ENCODE measurements at regions not wholly inside any gene's neighbourhood (a gene's known extent, or its start where the extent isn't known, plus 50 kb on each side); places are given as distances from the start of the nearest gene placed in this dataset.

DNA sequence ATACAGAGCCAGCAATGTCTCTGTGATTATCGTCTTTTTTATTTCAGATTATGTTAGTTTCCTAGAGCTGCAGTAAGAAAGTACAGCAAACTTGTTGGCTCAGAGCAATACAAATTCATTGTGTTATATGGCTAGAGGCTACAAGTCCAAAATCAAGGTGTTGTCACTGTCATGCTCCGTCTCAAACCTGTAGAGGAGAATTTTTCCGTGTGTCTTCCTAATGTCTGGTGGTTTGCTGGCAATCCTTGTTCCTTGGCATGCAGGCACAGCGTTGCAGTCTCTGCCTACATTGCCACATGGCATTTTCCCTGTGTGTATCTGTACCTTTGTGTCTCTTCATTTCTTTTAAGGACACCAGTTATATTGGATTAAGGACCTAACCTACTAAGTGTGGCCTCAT lies 244.4 kb downstream of the LRRIQ3 start:
- no peak for DNase-seq

DNA sequence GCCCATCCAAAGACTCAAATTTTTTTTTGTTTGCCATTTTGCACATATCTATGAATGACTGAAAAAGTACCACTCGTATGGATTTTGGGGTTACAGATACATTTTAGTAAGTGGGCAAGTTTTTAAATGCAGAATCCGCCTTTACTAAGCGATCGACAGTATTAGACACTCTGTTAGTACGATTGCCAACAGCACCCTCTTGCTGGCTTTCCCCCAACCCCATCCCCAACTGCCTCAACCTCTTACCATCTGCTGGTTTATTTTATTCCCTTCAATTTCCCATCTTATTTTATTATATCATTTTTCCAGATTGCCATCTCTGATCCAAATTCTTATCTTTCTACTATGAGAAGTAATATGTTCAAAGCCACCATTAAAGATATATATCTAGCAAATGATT lies 244.8 kb downstream of the LRRIQ3 start:
- no peak for DNase-seq

DNA sequence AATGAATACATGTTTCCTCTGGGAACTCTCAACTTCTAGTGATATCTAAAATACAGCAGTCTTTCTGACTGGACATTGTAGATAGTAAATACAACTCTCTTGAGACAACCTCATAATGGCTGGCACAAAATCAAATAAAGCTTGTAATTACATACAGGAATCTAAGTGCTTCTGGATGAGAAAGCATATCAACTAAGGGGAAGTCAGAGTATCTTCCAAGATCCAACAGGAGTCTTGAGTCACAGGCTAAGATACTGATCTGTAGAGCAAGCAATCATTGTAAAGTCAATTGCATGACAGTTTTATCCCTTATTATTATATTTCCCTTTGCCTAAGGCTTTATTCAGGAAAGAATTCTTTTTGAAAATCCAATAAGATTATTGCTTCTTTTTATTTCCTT lies 249.9 kb downstream of the LRRIQ3 start:
- peak; percentile 48 for DNase-seq

DNA sequence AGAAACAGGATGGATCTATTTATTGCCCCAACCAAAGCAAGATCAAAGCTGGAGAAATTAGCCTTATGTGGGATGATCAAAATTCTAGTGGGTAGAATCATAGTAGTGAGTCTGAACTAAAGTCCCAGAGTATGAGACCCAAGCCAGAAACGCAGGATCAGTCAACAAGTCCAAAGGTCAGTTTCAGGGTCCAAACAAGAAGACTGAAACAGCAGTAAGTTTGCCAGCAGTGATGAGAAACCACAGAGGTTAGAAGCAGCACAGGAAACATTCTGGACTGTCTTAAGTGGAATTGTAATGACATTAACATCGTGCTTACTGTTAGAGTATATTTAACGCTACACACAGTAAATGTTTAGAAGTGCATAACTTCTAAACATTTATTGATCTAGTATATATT lies 251.0 kb downstream of the LRRIQ3 start:
- DNase-seq = no peak

DNA sequence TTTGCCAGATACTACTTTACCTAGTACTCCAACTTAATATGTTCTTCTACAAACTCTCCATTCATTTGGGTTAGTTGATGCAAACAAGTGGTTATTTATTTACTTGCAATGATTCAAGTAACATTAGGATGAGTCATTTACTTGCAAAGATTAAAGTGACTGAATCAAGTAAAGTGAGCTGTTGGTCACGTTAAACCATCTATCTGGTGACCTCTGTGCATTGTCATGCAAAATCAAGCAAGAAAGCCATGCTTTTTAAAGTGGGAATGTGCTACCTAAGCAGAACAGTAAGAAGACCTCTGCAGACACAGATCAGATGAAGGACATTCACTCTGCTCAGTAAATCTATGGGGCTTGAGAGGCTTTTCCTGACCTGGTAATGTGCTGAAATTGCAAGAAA lies 254.7 kb downstream of the LRRIQ3 start:
- DNase-seq = no peak

DNA sequence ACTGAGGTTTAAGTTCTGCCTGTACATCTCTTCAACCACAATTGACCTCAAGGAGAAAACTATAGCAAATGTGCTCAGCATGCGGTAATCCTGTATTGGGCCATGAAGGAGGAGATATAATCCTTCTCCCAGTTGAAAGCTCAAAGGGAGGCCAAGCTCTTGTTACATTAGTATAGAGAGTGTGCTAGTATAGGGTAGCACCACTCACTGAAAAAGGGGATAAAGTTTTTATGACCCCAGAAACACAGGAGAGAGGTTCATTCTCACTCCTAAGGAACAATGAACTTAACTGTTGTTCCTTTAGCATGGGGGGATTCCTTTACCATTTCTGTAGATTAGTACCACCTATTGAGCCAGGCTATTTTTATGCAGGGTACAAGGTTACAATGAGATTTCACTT lies 267.7 kb downstream of the LRRIQ3 start:
- DNase-seq = no peak

DNA sequence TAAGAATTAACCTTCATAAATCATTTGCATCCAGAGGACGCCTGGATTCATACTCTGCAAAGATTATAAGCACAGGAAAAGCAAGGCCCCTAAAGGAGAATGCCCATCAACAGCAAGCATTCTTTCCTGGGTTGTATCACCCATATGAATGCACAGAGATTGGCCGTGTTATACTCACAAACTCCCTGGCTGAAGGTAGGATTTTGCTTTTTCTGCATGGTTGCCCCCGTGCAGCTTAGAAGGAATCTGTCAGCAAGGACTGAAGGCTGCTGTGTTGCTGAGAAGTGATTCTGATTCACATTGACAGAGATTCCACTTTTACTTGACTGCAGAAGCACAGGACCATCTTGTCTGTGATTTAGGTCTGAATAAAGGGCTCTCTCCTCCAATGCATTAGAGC lies 283.0 kb downstream of the LRRIQ3 start:
- no peak for DNase-seq

DNA sequence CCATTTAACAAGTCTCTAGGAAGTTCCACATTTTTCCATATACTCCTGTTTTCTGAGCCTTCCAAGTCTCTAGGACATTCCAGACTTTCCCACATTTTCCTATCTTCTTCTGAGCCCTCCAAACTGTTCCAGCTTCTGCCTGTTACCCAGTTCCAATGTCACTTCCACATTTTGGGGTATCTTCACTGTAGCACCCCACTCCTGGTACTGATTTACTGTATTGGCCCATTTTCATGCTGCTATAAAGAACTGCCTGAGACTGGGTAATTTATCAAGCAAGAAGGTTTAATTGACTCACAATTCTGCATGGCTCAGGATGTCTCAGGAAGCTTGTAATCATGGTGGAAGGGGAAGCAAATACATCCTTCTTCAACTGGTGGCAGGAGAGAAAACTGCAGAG lies 285.0 kb downstream of the LRRIQ3 start:
- DNase-seq = no peak

DNA sequence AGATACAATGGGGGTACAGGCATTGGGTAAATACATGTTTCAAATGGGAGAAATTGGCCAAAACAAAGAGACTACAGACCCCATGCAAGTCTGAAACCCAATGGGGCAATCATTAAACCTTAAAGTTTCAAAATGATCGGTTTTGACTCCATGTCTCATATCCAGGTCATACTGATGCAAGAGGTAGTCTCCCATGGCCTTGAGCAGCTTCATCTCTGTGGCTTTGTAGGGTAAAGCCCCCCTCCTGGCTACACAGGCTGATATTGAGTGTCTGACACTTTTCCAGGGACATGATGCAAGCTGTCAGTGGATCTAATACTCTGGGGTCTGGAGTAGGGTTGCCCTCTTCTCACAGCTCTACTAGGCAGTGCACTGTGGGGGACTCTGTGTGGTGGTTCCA lies 286.1 kb downstream of the LRRIQ3 start:
- DNase-seq = no peak

DNA sequence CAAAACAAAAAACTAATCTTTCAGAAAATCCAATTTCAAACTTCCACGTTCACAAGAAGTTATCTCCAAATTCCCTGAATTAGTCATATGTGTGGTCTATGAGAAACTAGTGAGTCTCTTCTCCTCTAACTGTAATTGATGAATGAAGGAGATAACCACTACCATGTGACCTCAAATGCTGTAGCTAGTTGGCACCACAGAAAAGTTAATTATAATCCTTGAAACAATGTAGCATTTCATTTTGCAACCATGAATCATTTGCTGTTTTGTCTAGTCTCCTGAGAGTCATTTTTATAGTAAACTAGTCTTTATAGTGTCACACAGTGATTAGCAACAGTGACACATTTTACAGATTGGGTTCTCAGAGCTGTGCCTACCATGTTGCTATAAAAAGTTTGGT lies 287.5 kb downstream of the LRRIQ3 start:
- DNase-seq = peak; percentile 24

DNA sequence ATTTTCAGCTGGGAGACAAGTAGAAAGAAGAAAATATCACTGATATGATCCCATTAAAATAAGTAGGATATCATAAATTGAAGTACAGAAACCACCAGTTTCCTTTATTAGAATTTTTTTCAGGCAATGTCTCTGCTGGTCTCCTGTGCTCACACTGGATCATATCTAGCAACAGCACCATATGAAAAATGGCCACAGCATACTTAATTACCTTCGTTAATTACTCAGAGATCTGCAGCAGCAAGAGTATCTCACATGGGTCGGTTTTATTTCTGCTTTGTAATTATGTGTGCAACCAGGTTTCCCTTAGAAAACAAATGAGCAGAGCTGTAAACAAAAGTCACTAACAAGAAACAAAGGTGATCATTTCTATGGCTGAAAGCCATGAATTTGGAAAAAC lies 287.9 kb downstream of the LRRIQ3 start:
- DNase-seq = peak; percentile 18

DNA sequence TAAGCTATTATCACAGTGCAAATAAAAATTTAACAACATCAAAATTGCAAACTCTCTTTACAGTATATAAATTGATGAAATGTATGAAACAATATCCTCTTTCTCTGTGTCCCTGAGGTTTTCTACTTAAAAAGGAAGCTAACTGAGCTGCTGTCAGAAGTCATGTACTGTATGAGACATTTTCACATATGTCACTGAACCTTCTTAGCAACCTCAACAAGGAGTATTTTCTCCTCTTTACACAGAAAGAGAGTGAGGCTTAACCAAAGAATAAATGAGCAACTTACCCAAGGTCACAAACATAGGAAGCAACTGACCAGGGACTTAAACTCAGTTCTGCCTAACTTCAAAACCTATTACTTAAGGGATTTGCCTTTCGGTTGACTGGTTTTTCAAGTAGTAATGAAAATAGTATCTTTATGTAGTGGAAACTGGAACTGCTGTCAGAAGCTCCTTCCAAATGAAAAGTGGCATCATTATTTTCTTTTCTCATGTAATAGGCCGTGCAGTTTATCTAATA lies 288.9 kb downstream of the LRRIQ3 start:
- DNase-seq = peak; percentile 15

DNA sequence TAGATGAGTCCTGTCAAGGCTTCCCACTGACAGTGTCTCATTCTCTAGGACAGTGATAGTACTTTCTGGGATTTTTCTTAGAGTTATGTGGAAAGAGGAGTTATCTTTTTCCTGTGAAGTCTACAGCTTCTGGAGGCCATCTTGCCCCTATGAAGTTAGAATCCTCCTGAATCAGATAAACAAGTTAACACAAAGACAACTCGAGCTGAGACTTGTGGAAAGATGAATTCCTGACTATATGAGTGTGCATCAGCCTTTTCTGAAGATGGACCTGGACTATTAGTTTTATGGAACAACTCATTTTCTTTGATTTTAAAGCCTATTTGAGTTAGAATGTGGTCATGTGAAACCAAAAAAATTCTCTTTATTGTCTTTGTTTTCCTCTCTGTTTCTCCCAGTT lies 290.9 kb downstream of the LRRIQ3 start:
- no peak for DNase-seq

DNA sequence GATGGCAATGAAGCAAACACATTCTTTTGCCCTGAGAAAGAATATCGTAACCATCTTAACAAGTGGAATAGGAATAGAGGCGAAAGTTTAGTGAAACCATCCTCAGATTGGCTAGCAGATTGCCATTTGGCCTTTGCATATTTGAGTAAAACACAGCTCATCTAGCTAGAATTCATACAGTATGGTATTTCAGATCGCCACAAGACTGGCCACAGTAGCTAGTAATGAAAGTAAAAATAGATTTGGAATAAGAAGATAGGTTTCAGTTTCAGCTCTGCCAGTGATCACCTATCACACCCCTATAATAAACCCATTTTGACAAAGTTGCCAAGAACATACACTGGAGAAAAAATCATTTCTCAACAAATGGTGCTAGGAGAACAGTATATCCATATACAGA lies 294.9 kb downstream of the LRRIQ3 start:
- no peak for DNase-seq

DNA sequence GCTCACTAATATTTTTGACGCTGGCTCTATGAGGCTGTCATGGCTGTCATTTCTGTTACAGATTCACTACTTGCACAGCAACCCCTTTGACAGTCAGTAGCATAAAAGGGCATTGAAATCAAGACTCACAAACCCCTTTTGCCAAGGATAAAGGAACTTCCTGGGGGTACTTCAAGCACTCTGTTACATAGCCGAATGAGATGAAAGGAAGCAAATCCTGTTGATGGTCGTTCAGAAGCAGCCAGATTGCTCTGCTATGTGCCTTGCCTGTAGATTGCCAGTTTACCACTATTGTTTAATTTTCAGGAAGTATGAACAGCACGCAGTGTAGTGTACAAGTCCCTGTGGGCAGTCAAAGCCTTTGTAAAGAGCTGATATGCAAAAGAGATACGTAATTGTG lies 296.2 kb downstream of the LRRIQ3 start:
- DNase-seq = peak; percentile 43

DNA sequence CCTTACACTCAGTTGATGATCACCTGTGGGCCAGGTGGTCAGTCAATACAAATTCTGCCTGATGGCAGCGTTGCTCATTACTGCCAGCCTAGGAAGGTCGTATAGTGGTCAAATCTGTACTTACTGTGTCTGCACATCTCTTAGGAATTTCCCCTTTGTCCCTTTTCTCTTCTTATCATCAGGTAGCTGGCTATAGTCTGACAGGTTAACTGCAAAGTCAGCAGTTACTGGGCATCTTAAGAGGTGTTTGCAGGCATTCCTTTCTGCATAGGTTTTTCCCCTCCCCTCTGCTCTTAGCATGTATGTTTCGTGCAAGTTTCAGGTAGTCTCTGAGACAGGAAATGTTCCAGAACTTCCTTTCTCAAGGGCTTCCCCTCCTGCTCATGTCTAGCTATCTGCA lies 298.7 kb downstream of the LRRIQ3 start:
- DNase-seq = no peak

DNA sequence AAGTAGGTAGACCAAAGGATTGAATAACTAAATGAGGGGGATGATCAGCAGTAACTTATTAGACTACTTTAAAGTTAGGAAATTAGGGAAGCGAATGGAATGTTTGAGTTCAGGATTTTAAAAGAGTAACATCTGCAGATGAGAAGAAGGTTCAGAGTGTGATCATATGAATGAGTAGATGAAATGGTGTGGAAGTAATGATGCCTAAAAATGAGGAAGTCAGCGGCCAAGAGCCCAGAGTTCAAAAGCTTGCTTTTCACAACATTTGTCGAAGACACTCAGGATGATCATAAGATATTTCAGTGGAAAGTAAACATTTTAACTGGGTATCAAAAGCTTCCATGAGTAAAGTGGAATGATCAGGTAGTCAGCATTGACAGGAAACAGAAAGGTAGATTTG lies 299.4 kb downstream of the LRRIQ3 start:
- no peak for DNase-seq

DNA sequence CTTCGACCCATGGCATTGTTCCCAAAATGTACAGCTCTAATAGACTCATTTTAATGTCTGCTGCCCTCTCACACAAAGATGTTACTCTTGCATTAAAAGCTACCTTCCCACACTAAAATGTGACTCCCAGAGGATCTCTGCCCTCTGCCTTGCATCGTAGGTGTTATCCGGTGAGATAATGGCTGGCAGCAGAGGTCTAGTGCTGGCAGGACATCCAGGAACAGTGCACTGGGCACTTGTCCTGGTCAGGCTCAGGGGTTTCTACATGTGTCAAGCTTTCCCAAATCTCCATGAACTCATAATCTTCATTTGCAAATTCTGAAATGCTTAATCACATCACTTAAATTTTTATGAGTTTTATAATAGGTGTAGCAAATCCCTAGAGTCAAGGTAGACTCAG lies 310.6 kb downstream of the LRRIQ3 start:
- peak; percentile 57 for DNase-seq

DNA sequence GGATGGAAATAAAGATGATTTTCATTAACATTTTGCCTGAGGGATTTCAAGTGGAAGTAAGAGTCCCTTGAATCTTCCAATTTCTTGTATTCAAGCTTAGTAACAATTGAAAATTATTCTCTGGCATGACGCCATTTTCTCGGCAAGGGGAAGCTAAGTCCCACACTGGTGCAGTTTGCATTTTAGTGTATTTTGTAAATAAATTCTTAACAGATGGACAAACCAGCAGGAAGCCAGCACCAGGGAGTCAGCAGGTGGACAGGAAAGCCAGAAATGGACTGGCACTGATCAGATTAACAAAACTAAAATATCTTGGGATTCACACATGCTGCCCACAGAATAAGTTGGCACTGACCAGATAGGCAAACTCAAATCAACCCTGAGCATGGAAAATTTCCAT lies 311.3 kb downstream of the LRRIQ3 start:
- DNase-seq = peak; percentile 86

DNA sequence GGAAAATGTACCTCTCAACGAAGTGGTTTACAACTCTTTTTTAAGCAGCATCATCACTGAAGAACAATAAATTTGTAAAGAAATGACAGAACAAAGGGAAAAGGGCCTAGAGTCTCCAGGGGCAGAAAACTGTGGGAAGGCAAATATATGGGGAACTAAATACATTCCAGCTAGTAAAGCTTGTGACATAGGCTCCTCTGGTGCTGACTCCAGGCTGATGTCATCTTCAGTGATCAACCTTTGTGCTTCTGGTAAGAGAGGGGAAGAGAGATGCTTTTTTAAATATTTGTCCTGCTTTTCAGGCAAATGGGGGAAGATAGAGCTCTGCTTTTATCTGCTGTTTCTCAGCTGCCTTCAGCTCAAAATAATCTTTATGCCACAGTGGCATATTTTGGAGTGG lies 323.2 kb downstream of the LRRIQ3 start:
- no peak for DNase-seq

DNA sequence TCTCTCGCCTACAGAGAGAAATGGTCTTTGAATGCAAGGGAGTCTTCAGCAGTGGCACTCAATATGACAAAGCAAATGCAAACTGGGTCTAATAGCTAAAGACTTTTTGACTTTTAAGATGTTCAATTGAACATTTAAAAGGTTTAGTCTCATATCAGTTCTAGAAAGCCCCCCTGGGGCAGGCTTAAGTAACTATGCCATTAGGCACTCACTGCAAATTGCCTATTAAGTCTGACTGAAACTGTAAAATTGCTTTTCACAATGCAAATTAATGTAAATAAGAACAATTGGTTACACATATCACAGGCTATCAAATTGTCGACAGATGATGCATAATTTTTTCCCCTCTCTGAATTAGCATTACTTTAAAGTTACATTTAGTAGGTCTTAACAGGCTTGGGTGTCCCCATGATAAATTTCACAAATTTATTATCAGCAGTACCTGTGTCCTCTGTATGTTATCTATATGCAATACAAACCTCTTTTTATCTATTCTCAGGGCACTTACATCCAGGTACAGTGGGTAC lies 329.1 kb downstream of the LRRIQ3 start:
- peak; percentile 84 for DNase-seq

DNA sequence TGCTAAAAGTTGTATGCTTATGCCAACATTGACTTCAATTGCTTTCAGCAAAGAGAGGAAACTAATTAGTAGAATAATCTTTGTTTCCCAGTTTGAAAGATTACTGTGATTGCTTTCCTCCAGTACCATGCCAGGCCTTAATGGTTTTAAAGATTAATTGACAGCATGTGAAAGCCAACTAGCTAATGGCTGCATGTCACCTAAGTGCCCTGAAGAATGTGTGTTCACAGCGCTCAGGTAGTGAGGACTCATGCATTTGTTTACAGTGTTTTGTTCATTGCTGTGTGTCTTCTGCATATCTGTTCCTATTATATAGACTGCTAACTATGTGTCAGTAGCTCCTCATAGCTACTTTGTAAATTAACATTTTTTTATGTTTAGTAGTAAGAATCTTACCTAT lies 335.6 kb downstream of the LRRIQ3 start:
- DNase-seq = peak; percentile 80

DNA sequence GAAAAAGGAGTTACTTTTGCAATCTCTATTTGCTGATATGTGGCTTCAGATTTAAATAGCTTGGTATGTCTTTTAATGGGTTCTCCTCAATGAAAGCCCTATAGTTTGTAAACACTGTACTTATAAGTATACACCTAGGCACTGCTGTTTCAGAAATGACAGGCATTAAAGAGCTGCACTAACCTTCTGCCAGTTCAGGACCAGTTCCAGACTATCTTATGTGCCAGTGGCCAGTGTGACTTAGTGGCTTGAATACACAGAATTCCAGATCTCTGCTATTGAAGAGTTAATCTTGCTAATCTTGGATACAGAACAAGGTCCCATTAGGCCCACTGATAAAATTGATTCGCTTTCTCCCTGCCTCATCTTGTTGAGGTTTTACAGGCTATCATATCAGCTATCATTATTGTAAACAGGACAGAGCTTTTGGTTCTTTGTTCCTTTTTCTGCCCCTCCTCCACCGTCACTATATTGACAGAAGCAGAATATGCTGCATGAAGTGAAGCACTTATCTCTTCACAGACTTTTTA lies 337.5 kb downstream of the LRRIQ3 start:
- DNase-seq = no peak

DNA sequence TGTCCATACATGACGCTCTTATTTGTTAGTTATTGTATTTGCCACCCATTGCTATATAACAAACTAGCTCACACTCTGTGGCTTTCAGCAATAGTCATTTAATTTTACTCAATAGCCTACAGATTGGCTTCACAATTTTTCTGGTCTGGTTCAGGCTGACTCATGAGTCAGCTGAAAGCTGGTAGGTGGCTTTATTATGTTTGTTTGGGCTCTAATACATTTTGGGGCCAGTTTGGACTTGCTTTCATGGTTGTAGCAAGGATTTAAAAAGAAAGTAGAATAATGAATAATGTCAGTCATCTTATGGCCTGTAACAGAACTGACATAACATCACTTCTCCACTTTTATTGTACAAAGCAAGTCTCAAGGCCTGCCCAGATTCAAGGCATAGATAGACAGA lies 338.7 kb downstream of the LRRIQ3 start:
- peak; percentile 30 for DNase-seq

DNA sequence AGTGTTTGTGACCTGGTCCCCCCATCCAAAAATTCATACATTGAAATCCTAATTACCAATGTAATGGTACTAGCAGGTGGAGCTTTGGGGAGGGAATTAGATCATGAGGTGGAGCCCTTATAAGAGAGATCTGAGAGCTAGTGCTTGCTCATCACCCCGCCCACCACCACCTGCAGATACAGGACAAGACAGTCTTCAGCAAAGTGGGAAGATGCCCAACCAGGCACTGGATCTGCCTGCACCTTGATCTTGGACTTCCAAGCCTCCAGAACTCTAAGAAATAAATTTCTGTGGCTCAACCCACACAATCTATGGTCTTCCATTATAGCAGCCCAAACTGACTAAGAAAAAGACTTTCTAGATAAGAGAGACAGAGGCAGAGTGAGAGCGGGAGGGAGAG lies 343.4 kb downstream of the LRRIQ3 start:
- DNase-seq = no peak

DNA sequence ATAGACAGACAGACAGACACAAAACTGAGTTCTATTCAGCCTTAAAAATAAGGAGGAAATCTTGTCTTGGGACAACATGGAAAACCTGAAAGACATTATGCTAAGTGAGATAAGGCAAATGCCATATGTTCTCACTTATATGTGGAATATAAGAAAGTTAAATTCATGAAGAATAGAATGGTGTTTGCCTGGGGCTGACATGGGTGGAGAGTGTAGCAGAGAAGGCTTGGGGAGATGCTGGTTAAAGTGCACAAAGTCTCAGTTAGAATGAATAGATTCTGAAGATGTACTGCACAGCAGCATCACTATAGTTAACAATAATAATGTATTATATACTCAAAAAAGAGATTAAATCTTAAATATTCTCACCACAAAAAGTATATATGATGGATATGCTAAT lies 355.5 kb downstream of the LRRIQ3 start:
- no peak for DNase-seq

Measured in NCI-H69 (cell line).